H1 (cell line): ENCODE measurements at regions not wholly inside any gene's neighbourhood (a gene's known extent, or its start where the extent isn't known, plus 50 kb on each side); places are given as distances from the start of the nearest gene placed in this dataset.

ENCODE experiments used
- EZH2 ChIP-seq: fragments of 200-600 bp; sonication (generic); IDR thresholded peaks from 2 replicates; pipeline ENCODE4 v1.7.1; 2012; ENCODE audit warnings: low read depth, mild to moderate bottlenecking, moderate library complexity, low read length, inconsistent platforms; ENCODE audit not compliant: severe bottlenecking
- JUND ChIP-seq: IDR thresholded peaks from 2 replicates; pipeline ENCODE4 v1.6.1; 2011; ENCODE audit warnings: mild to moderate bottlenecking, improper control_type of control experiment, low read length
- KDM1A ChIP-seq: fragments of 200-600, 300-600 bp; sonication (generic); IDR thresholded peaks from 2 replicates; pipeline ENCODE4 v1.7.1; 2016; ENCODE audit warnings: mild to moderate bottlenecking, low read length, borderline replicate concordance
- NRF1 ChIP-seq: IDR thresholded peaks from 2 replicates; pipeline ENCODE4 v1.6.1; 2011; ENCODE audit warnings: mild to moderate bottlenecking, low read depth, low read length, improper control_type of control experiment
- RBBP5 ChIP-seq: IDR thresholded peaks from 2 replicates; pipeline ENCODE4 v1.7.1; 2012; ENCODE audit warnings: low read depth, mild to moderate bottlenecking, inconsistent platforms, low read length, moderate library complexity, borderline replicate concordance
- TCF12 ChIP-seq: IDR thresholded peaks from 2 replicates; pipeline ENCODE4 v1.6.1; 2011; ENCODE audit warnings: low read depth, mild to moderate bottlenecking, low read length
- TF ChIP-seq, protein P1 (sequence below): fragments of 300-600 bp; sonication (generic); IDR thresholded peaks from 2 replicates; pipeline ENCODE4 v1.7.1; 2012; ENCODE audit warnings: low read length, moderate library complexity, mild to moderate bottlenecking, inconsistent platforms; ENCODE audit not compliant: insufficient replicate concordance
- TF ChIP-seq, protein P2 (sequence below): IDR thresholded peaks from 2 replicates; pipeline ENCODE4 v1.6.1; 2012; ENCODE audit warnings: inconsistent platforms

GRCh38 chr18:25595274-25596060, 243.5 kb upstream of the ZNF521 start (continued):
- TF ChIP-seq, protein P1, sequence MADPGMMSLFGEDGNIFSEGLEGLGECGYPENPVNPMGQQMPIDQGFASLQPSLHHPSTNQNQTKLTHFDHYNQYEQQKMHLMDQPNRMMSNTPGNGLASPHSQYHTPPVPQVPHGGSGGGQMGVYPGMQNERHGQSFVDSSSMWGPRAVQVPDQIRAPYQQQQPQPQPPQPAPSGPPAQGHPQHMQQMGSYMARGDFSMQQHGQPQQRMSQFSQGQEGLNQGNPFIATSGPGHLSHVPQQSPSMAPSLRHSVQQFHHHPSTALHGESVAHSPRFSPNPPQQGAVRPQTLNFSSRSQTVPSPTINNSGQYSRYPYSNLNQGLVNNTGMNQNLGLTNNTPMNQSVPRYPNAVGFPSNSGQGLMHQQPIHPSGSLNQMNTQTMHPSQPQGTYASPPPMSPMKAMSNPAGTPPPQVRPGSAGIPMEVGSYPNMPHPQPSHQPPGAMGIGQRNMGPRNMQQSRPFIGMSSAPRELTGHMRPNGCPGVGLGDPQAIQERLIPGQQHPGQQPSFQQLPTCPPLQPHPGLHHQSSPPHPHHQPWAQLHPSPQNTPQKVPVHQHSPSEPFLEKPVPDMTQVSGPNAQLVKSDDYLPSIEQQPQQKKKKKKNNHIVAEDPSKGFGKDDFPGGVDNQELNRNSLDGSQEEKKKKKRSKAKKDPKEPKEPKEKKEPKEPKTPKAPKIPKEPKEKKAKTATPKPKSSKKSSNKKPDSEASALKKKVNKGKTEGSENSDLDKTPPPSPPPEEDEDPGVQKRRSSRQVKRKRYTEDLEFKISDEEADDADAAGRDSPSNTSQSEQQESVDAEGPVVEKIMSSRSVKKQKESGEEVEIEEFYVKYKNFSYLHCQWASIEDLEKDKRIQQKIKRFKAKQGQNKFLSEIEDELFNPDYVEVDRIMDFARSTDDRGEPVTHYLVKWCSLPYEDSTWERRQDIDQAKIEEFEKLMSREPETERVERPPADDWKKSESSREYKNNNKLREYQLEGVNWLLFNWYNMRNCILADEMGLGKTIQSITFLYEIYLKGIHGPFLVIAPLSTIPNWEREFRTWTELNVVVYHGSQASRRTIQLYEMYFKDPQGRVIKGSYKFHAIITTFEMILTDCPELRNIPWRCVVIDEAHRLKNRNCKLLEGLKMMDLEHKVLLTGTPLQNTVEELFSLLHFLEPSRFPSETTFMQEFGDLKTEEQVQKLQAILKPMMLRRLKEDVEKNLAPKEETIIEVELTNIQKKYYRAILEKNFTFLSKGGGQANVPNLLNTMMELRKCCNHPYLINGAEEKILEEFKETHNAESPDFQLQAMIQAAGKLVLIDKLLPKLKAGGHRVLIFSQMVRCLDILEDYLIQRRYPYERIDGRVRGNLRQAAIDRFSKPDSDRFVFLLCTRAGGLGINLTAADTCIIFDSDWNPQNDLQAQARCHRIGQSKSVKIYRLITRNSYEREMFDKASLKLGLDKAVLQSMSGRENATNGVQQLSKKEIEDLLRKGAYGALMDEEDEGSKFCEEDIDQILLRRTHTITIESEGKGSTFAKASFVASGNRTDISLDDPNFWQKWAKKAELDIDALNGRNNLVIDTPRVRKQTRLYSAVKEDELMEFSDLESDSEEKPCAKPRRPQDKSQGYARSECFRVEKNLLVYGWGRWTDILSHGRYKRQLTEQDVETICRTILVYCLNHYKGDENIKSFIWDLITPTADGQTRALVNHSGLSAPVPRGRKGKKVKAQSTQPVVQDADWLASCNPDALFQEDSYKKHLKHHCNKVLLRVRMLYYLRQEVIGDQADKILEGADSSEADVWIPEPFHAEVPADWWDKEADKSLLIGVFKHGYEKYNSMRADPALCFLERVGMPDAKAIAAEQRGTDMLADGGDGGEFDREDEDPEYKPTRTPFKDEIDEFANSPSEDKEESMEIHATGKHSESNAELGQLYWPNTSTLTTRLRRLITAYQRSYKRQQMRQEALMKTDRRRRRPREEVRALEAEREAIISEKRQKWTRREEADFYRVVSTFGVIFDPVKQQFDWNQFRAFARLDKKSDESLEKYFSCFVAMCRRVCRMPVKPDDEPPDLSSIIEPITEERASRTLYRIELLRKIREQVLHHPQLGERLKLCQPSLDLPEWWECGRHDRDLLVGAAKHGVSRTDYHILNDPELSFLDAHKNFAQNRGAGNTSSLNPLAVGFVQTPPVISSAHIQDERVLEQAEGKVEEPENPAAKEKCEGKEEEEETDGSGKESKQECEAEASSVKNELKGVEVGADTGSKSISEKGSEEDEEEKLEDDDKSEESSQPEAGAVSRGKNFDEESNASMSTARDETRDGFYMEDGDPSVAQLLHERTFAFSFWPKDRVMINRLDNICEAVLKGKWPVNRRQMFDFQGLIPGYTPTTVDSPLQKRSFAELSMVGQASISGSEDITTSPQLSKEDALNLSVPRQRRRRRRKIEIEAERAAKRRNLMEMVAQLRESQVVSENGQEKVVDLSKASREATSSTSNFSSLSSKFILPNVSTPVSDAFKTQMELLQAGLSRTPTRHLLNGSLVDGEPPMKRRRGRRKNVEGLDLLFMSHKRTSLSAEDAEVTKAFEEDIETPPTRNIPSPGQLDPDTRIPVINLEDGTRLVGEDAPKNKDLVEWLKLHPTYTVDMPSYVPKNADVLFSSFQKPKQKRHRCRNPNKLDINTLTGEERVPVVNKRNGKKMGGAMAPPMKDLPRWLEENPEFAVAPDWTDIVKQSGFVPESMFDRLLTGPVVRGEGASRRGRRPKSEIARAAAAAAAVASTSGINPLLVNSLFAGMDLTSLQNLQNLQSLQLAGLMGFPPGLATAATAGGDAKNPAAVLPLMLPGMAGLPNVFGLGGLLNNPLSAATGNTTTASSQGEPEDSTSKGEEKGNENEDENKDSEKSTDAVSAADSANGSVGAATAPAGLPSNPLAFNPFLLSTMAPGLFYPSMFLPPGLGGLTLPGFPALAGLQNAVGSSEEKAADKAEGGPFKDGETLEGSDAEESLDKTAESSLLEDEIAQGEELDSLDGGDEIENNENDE, result no peak
- no peak for TF ChIP-seq KDM1A
- TF ChIP-seq EZH2, result no peak
- TF ChIP-seq NRF1, result no peak
- TF ChIP-seq, protein P2, sequence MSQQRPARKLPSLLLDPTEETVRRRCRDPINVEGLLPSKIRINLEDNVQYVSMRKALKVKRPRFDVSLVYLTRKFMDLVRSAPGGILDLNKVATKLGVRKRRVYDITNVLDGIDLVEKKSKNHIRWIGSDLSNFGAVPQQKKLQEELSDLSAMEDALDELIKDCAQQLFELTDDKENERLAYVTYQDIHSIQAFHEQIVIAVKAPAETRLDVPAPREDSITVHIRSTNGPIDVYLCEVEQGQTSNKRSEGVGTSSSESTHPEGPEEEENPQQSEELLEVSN, result no peak
- no peak for TF ChIP-seq TCF12
- no peak for TF ChIP-seq RBBP5
- no peak for TF ChIP-seq JUND
